Glomerular visceral epithelial cell (primary cell): ENCODE measurements at regions not wholly inside any gene's neighbourhood (a gene's known extent, or its start where the extent isn't known, plus 50 kb on each side); places are given as distances from the start of the nearest gene placed in this dataset.
A peak's percentile ranks its signal among the peaks of the same experiment; 100 is the strongest.

Source experiments
- DNase-seq: peaks from one replicate; pipeline ENCODE4 v3.0.0-alpha.2; 2016; ENCODE audit errors: extremely low spot score

GRCh38 chr20:63071541-63072181 is 64.9 kb upstream of the BHLHE23 start:
- peak; percentile 21 for DNase-seq

DNA sequence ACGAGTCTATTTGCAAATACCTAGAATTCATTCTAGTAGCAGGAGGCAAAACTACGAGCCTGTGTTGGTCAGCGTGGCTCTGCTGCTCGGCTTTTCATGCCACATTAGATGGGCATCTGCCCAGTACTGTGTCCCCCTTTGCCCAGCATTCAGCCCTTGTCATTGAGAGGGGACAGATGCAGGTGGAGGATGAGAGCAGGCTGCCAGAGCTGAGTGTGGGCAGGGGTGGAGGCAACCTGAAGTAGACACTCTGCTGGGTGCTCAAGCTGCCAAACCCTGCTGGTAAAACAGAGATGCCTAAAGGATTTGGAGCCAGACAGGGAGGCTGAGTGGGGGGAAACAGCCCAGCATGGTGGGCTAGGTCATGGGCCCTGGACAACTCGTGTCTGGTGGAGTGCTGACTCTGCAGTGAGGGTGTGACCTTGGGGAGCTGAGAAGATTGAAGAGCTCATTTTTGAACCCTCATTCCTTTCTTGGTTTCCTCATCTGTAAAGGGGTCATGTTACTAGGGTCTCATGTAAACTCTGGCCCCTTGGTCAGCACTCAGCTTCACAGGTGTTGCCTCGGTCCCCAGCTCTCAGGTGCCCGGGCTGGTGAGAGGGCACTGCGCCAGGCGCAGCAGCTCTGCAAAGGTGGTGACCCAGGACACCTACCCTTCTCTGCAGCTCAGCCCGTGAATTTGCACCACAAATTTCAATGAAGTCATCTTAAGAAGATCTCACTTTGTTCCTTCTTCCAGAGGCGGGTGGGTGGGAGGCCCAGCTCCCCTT is 64.2 kb upstream of the BHLHE23 start:
- no peak for DNase-seq

DNA sequence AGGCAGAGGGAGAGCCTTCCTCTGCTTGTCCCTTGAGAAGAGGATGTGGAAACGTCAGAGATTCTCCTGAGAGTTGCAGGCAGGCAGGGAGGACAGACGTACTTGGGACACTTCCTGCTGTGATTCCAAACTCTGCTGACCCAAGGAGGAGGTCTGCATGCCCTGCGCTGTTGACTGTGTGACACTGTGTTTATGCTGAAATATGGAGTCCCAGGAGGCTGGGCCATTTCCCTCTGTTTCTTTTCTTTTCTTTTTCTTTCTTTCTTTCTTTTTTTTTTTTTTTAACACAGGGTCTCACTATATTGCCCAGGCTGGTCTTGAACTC is 63.5 kb upstream of the BHLHE23 start:
- DNase-seq, result no peak

- DNase-seq, result no peak
These were observed 62.1 kb upstream of the BHLHE23 start for GRCh38 chr20:63068711-63069367.

- DNase-seq, result no peak
These were observed 61.2 kb upstream of the BHLHE23 start for GRCh38 chr20:63067721-63068560.

DNA sequence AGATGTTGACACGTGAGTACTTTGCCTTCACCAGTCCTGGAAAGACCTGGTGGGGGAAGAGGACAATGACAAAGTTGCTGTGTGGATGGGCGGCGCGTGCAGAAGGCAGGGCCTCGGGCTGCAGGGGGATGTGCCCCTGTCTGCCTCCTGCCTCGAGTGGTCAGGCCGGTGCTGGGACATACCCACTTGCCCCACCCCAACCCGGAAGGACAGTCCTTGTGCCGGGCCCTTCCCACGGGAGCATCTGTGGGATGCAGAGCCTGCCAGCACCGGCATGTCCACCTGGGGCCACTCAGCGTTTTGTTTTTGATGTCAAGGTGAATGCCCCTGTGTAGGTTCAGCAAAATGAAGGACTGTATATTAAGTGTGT is 60.5 kb upstream of the BHLHE23 start:
- no peak for DNase-seq

DNA sequence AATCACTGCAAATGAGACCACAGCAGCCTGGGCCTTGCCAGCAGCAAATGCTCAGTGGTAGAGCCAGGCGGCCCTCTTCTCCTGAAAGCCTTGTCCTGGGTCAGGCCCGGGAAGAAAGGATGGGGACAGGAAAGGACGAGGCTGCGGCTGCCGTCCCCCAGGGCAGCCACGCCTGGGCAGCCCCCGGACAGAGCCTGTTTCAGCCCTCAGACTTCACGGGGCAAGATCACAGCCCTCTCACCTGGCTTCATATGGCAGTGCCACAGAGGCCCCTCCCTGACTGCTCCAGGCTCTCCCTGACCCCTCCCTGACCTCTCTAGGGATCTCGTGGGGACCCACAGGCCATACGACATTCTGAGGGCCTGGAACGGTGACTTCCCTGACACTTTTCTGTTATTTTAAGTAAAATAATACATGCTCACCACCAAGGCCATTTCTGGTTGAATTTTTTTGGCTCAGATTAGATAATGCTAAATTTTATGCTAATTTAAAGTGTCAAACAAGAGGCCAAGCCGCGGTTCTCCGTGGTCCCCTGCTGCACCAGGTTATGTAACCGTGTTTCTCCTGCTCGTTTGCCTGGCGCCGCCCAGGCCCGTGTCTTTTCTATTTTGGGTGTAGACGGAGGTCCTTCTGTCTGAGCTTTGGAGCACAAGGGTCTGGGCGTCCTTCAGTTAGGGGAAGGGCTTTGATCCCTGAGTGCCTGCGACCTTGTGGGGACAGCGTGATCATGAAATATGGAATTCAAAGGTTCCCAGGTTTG is 59.9 kb upstream of the BHLHE23 start:
- DNase-seq, result no peak

- DNase-seq, result no peak
These were observed 59.1 kb upstream of the BHLHE23 start for GRCh38 chr20:63065911-63066310.

GRCh38 chr20:63064745-63065711 is 58.3 kb upstream of the BHLHE23 start:
- DNase-seq, result no peak

DNA sequence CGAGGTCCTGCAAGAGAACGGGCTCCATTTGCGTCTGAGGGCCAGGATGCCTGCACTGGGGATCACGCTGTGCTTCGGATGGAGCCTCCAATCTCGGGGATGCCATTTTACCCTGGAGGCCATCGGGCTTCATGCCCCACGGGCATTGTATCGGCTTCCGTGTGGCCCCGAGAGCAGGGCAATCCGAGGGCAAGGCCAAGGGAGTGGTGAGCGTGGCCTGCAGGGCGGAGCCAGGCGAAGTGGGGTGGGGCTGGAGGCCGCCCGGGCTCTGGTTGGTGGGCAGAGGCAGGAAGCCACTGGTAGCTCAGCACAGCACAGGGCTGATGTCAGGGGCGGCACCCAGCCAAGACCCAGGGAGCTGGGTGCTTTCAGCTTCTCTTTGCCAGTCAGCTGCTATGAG is 57.5 kb upstream of the BHLHE23 start:
- DNase-seq, result no peak

DNA sequence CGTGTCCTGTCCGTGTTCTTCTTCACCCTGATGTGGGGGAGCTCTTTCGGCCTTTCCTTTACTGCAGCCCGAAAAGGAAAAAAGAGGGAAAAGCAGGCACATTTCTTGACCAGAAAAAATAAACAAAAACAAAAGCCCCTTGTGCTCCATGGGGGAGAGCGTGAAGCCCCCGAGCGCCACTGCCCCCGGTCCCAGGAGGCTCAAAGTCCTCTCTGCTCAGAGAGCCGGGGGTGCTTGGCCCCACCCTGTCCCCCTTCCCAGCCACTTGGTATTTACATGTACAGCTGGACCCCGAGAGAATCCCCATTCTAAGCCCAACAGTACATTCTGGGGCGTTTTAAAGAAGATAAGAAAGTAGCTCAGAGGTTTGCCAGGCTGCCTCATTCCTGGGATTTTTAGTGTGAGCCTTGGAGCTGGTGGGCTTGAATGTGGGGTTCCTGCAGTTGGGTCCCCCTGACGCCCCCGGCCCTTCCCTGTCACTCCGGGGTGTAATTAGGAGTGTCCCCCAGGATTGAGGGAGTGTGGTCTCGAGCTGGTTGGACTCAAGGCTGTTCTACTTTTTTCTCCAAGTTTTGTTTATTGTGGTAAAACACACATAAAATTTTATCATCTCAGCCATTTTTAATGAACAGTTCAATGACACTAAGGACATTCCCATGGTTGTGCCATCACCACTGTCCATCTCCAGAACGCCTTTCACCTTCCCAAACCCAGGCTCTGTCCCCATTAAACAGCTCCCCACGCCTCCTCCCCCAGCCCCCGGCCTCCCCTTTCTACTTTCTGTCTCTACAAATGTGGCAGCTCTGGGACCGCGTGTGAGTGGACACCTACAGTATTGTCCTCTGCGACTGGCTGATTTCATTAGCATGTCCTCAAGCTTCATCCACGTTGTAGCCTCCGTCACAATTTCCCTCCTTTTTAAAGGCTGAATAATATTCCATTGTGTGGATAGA is 55.7 kb upstream of the BHLHE23 start:
- DNase-seq, result no peak

DNA sequence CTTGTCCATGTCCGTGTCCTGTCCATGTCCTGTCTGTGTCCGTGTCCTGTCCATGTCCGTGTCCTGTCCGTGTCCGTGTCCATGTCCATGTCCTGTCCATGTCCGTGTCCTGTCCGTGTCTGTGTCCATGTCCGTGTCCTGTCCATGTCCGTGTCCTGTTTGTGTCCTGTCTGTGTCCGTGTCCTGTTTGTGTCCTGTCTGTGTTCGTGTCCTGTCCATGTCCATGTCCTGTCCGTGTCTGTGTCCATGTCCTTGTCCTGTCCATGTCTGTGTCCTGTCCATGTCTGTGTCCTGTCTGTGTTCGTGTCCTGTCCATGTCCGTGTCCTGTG is 55.0 kb upstream of the BHLHE23 start:
- DNase-seq, result no peak

DNA sequence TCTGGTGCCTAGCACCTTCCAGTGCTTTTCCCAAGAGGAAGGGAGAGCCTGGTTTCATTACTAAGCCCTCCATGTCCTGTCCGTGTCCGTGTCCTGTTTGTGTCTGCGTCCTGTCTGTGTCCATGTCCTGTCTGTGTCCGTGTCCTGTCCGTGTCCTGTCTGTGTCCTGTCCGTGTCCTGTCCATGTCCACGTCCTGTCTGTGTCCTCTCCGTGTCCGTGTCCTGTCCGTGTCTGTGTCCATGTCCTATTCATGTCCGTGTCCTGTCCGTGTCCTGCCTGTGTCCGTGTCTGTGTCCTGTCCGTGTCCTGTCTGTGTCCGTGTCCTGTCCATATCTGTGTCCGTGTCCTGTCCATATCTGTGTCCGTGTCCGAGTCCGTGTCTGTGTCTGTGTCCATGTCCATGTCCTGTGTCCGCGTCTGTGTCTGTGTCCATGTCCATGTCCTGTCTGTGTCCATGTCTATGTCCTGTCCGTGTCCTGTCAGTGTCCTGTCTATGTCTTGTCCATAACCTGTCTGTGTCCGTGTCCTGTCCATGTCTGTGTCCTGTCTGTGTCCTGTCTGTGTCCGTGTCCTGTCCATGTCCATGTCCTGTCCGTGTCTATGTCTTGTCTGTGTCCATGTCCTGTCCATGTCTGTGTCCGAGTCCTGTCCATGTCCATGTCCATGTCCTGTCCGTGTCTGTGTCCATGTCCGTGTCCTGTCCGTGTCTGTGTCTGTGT is 54.4 kb upstream of the BHLHE23 start:
- no peak for DNase-seq

DNA sequence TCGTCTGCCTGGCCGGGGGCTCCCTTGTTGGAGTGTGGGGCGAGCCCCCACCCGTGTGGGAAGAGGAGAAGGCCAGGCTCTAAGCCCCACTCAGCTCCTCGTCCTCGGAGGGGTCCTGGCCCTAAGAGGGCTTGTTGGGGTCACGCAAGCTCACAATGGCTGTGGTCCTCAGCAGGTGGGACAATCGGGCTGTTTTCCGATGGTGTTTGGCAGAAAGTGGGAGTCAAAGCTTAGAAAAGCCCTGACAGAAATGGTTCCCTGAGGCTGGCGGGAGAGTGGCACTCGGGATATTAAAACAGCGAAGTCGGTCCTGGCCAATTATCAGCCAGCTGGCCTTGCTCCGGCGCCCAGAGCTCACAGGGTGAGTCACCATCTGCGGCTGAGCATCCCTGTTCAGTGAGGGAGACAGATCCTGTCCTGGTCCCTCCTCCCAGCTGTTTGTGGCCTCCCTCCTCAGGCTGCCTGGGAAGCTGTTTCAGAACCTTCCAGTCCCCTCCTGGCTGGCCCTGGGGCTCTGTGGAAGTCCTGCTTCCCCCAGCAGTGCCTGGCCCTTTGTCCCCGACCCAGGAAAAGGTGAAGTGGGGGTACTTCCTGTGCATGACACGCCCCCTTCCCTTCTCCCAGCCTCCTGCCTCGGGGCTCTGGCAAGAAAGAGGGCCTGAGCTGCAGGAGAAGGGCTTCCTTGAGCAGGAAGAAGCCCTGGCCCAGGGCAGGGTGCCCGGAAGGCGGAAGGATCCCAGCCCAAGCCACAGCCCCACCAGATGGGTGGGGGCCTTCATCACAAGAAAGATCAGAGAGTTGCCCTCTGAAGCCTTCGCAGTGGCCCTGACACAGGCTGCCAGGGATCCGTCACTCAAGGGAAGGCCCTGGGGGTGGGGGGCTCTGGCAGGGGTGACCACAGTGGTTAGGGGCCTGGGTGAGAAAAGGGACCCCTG is 53.6 kb upstream of the BHLHE23 start:
- DNase-seq, result peak; percentile 71

- DNase-seq, result no peak
These were observed 52.9 kb upstream of the BHLHE23 start for GRCh38 chr20:63059684-63060056.

- no peak for DNase-seq
These were observed 52.1 kb upstream of the BHLHE23 start for GRCh38 chr20:63058696-63059335.
